H1 (cell line): ENCODE measurements at regions not wholly inside any gene's neighbourhood (a gene's known extent, or its start where the extent isn't known, plus 50 kb on each side); places are given as distances from the start of the nearest gene placed in this dataset.

Source experiments
- CTCF ChIA-PET: fragments of 300-600 bp; sonication (Branson Sonifier 250); formaldehyde crosslinking; loops from one replicate; lab custom pipeline; 2021; ENCODE audit not compliant: partially characterized antibody; lab: Charles Lee
- POLR2A ChIA-PET: fragments of 300-600 bp; sonication (Branson Sonifier 250); formaldehyde crosslinking; loops from one replicate; lab custom pipeline; 2021; ENCODE audit warnings: inconsistent platforms; ENCODE audit not compliant: partially characterized antibody; lab: Charles Lee
- DNase-seq, 2 experiments: peaks; one replicate each; pipeline versions ENCODE4 v3.0.0 to v3.0.0-alpha.2; 2010 to 2022; ENCODE audit warnings: low spot score in 2 of 2, low read depth in 1 of 2, mixed read lengths in 1 of 2
- FAIRE-seq: peaks from 2 replicates; lab custom pipeline; 2011; peaks lifted over from hg19 to GRCh38; lab: Jason Lieb, UNC
- H2AFZ ChIP-seq: 2 replicates; pipeline ENCODE4 v1.8.1; 2012; ENCODE audit warnings: low read length, inconsistent platforms
- H2AK5ac ChIP-seq: 2 replicates; pipeline ENCODE4 v1.6.1; 2013; ENCODE audit warnings: low read depth, low read length
- H2BK120ac ChIP-seq: replicated peaks from 2 replicates; pipeline ENCODE3; 2013; ENCODE audit warnings: low read depth, low read length, inconsistent platforms
- H2BK12ac ChIP-seq: 2 replicates; pipeline ENCODE4 v1.6.1; 2013; ENCODE audit warnings: low read depth, low read length
- H2BK15ac ChIP-seq: 2 replicates; pipeline ENCODE4 v1.6.1; 2013; ENCODE audit warnings: low read length
- H2BK20ac ChIP-seq: 2 replicates; pipeline ENCODE4 v1.6.1; 2013; ENCODE audit warnings: low read length
- H2BK5ac ChIP-seq: 2 replicates; pipeline ENCODE4 v1.6.1; 2013; ENCODE audit warnings: low read depth, low read length
- H3K14ac ChIP-seq: 2 replicates; pipeline ENCODE4 v1.6.1; 2013; ENCODE audit warnings: inconsistent platforms; ENCODE audit not compliant: insufficient read length
- H3K18ac ChIP-seq: 2 replicates; pipeline ENCODE4 v1.6.1; 2013; ENCODE audit warnings: low read length; ENCODE audit errors: extremely low read depth
- H3K23ac ChIP-seq: 2 replicates; pipeline ENCODE4 v1.6.1; 2013; ENCODE audit warnings: inconsistent platforms; ENCODE audit not compliant: insufficient read length
- H3K23me2 ChIP-seq: 2 replicates; pipeline ENCODE4 v1.6.1; 2013; ENCODE audit warnings: low read depth, low read length
- H3K27ac ChIP-seq: 2 replicates; pipeline ENCODE4 v1.6.1; 2011; ENCODE audit warnings: low read depth, low read length, inconsistent platforms
- H3K27me3 ChIP-seq, 4 experiments: replicated peaks in 1 of 4; 1 replicate in 1 of 4; 2 replicates in 3 of 4; pipeline versions ENCODE4 v1.6.1 to v1.8.1; 2011 to 2013; ENCODE audit warnings: low read length in 3 of 4, mild to moderate bottlenecking in 3 of 4, inconsistent platforms in 2 of 4, mixed read lengths in 2 of 4, moderate library complexity in 1 of 4; ENCODE audit not compliant: control insufficient read depth in 3 of 4, insufficient read depth in 3 of 4; ENCODE audit errors: extremely low read depth in 1 of 4
- H3K36me3 ChIP-seq, 4 experiments: 2 replicates each; pipeline versions ENCODE4 v1.6.1 to v1.8.1; 2011 to 2013; ENCODE audit warnings: mild to moderate bottlenecking in 4 of 4, low read length in 3 of 4, moderate library complexity in 2 of 4, control low read depth in 1 of 4, inconsistent platforms in 1 of 4; ENCODE audit not compliant: insufficient read depth in 4 of 4, control insufficient read depth in 2 of 4
- H3K4ac ChIP-seq: replicated peaks from 2 replicates; pipeline ENCODE3; 2013; ENCODE audit warnings: low read length, low read depth, mixed read lengths, inconsistent platforms; ENCODE audit not compliant: insufficient read length
- H3K4me1 ChIP-seq, 4 experiments: replicated peaks in 1 of 4; 1 replicate in 1 of 4; 2 replicates in 3 of 4; pipeline versions ENCODE4 v1.6.1 to v1.8.1; 2011 to 2013; ENCODE audit warnings: low read length in 3 of 4, inconsistent platforms in 2 of 4, mixed read lengths in 1 of 4; ENCODE audit not compliant: insufficient read depth in 4 of 4, control insufficient read depth in 3 of 4
- H3K4me2 ChIP-seq, 2 experiments: 2 replicates each; pipeline versions ENCODE4 v1.6.1 to v1.8.1; 2011 to 2013; ENCODE audit warnings: low read depth in 2 of 2, low read length in 2 of 2, control low read depth in 1 of 2, inconsistent platforms in 1 of 2, mild to moderate bottlenecking in 1 of 2; ENCODE audit not compliant: insufficient read depth in 1 of 2
- H3K4me3 ChIP-seq, 4 experiments: fragments of 200-600, 300-600 bp in 1 of 4; sonication (generic), shearing (Covaris generic), sonication (Bioruptor Twin) in 1 of 4; 2 replicates each; pipeline versions ENCODE4 v1.5.1 to v1.8.1; 2011 to 2016; ENCODE audit warnings: low read length in 4 of 4, low read depth in 3 of 4, control low read depth in 2 of 4, inconsistent platforms in 2 of 4, mild to moderate bottlenecking in 2 of 4, mixed read lengths in 1 of 4, moderate library complexity in 1 of 4; ENCODE audit not compliant: insufficient read depth in 2 of 4; ENCODE audit errors: extremely low read depth in 1 of 4
- H3K56ac ChIP-seq: replicated peaks from 2 replicates; pipeline ENCODE3; 2013; ENCODE audit warnings: low read depth, mild to moderate bottlenecking, mixed read lengths, low read length, inconsistent platforms; ENCODE audit not compliant: insufficient read length
- H3K79me1 ChIP-seq: 2 replicates; pipeline ENCODE4 v1.6.1; 2013; ENCODE audit warnings: low read depth, low read length, control low read depth
- H3K79me2 ChIP-seq, 2 experiments: 2 replicates each; pipeline versions ENCODE4 v1.6.1 to v1.8.1; 2012 to 2013; ENCODE audit warnings: low read length in 2 of 2, mild to moderate bottlenecking in 2 of 2, inconsistent platforms in 1 of 2; ENCODE audit not compliant: insufficient read depth in 2 of 2, control insufficient read depth in 1 of 2
- H3K9ac ChIP-seq, 4 experiments: replicated peaks in 1 of 4; 1 replicate in 1 of 4; 2 replicates in 3 of 4; pipeline versions ENCODE4 v1.6.1 to v1.8.1; 2011 to 2013; ENCODE audit warnings: low read depth in 3 of 4, low read length in 3 of 4, control low read depth in 2 of 4, mild to moderate bottlenecking in 2 of 4, moderate library complexity in 2 of 4, inconsistent platforms in 1 of 4; ENCODE audit errors: extremely low read depth in 1 of 4
- H3K9me3 ChIP-seq, 2 experiments: 2 replicates each; pipeline versions ENCODE4 v1.6.1 to v1.8.1; 2012 to 2013; ENCODE audit warnings: mild to moderate bottlenecking in 2 of 2, moderate library complexity in 2 of 2, control low read depth in 1 of 2, inconsistent platforms in 1 of 2, low read depth in 1 of 2, low read length in 1 of 2, mixed read lengths in 1 of 2; ENCODE audit not compliant: insufficient read depth in 2 of 2
- H4K20me1 ChIP-seq, 2 experiments: replicated peaks in 1 of 2; 2 replicates each; pipeline versions ENCODE3 to v1.8.1; 2011 to 2013; ENCODE audit warnings: inconsistent platforms in 2 of 2, low read length in 2 of 2, mild to moderate bottlenecking in 1 of 2; ENCODE audit not compliant: insufficient read depth in 2 of 2, control insufficient read depth in 1 of 2
- H4K5ac ChIP-seq: 2 replicates; pipeline ENCODE4 v1.6.1; 2013; ENCODE audit warnings: low read length, low read depth, mixed read lengths, inconsistent platforms; ENCODE audit not compliant: insufficient read length
- H4K8ac ChIP-seq: 2 replicates; pipeline ENCODE4 v1.8.0; 2013; ENCODE audit warnings: mild to moderate bottlenecking, moderate library complexity, low read length, inconsistent platforms; ENCODE audit not compliant: insufficient read depth; ENCODE audit errors: extremely low read depth
- H4K91ac ChIP-seq: replicated peaks from 2 replicates; pipeline ENCODE3; 2013; ENCODE audit warnings: low read length, mixed read lengths, inconsistent platforms; ENCODE audit not compliant: insufficient read length
- PHF8 ChIP-seq: fragments of 200-600 bp; sonication (generic); conservative IDR thresholded peaks from 2 replicates; pipeline ENCODE4 v1.7.1; 2012; ENCODE audit warnings: low read depth, mild to moderate bottlenecking, inconsistent platforms, low read length, moderate library complexity
- POU5F1 ChIP-seq: IDR thresholded peaks from 2 replicates; pipeline ENCODE4 v1.6.1; 2011; ENCODE audit warnings: low read depth, mild to moderate bottlenecking, low read length, moderate library complexity
- SAP30 ChIP-seq: fragments of 300-600 bp; sonication (generic); IDR thresholded peaks from 2 replicates; pipeline ENCODE4 v1.7.1; 2012; ENCODE audit warnings: low read length, moderate library complexity, mild to moderate bottlenecking, inconsistent platforms; ENCODE audit not compliant: insufficient read depth, insufficient replicate concordance
- TAF1 ChIP-seq: IDR thresholded peaks from 2 replicates; pipeline ENCODE4 v1.6.1; 2011; ENCODE audit warnings: mild to moderate bottlenecking, low read depth, low read length
- WGBS, 2 experiments: shearing (Covaris generic) in 1 of 2; methylation state at CpG; one replicate each; pipeline versions ENCODE4 v1.1.6 to v1.1.7; 2013 to 2015; ENCODE audit warnings: low lambda C conversion rate in 2 of 2, mixed read lengths in 2 of 2, inconsistent platforms in 1 of 2, low coverage in 1 of 2, missing lambda C conversion rate in 1 of 2; ENCODE audit not compliant: insufficient replicate concordance in 2 of 2, insufficient coverage in 1 of 2, insufficient read length in 1 of 2; ENCODE audit errors: extremely low coverage in 1 of 2, missing lambda C conversion rate in 1 of 2; 5-methylcytosine and 5-hydroxymethylcytosine counted together
- TF ChIP-seq, protein P1 (sequence below): IDR thresholded peaks from 2 replicates; pipeline ENCODE4 v1.6.1; 2011; ENCODE audit warnings: low read length, improper control_type of control experiment

DNA sequence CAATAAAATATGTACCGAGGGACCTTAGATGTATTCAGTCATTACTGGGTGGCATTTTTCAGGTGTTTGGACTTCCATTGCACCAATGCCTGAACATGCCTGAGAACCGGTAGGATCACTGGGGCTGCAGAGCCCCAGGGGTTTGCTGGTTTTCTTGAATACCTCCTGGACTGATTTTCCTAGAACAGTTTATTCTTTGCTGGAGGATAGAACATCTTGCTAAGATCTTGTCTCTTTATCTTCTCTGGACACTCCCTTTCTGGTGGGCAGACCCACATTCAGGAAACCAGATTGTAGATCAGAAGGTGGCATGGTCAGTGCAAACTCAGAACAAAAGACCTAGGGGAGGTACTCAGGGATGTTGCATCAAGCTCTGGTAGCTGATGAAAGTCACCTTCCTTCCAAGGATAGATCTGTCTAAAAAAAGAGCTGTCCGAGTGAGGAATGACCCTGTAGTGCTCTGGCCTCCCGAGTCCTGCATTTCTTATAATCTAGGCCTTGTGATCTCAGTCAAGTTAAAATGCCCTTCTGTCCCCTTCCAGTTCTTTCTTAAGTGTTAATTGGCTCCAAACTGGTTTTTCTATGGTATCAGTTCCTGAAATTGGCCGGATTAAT lies 84.8 kb downstream of the CLDN34 start:
- no peak for FAIRE-seq
- H3K27ac ChIP-seq: no peak overlapping the region
- TF ChIP-seq POU5F1: no peak
- TF ChIP-seq, protein P1, sequence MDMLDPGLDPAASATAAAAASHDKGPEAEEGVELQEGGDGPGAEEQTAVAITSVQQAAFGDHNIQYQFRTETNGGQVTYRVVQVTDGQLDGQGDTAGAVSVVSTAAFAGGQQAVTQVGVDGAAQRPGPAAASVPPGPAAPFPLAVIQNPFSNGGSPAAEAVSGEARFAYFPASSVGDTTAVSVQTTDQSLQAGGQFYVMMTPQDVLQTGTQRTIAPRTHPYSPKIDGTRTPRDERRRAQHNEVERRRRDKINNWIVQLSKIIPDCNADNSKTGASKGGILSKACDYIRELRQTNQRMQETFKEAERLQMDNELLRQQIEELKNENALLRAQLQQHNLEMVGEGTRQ: no peak
- no peak for TF ChIP-seq PHF8
- no peak for TF ChIP-seq TAF1
- no peak for TF ChIP-seq SAP30

More for the DNA sequence above, 84.8 kb downstream of the CLDN34 start:
- H3K9me3 ChIP-seq: no peaks in the 10 kb centered on the region; a peak in 1 of 4 replicates
- no peak overlapping the region for H3K4me3 ChIP-seq
- H3K79me2 ChIP-seq: peaks cover 0 to 45% of the 10 kb centered on the region in 2 experiments; a peak in 2 of 4 replicates
- ChIA-PET POLR2A (no interaction called here), CTCF (no interaction called here)
- H2BK120ac ChIP-seq: no peak overlapping the region
- no peak overlapping the region for H2BK12ac ChIP-seq
- no peaks in the 10 kb centered on the region for H3K79me1 ChIP-seq
- H3K23me2 ChIP-seq: no peaks in the 10 kb centered on the region
- H3K4me2 ChIP-seq: no peak overlapping the region
- H4K20me1 ChIP-seq: no peaks in the 10 kb centered on the region
- H3K14ac ChIP-seq: no peak overlapping the region
- no peak overlapping the region for H2BK5ac ChIP-seq
- no peak overlapping the region for H4K8ac ChIP-seq
- DNase-seq: no peak
- no peak overlapping the region for H2BK15ac ChIP-seq
- no peaks in the 10 kb centered on the region; a peak in 1 of 8 replicates for H3K36me3 ChIP-seq
- no peak overlapping the region for H3K18ac ChIP-seq
- H4K5ac ChIP-seq: no peak overlapping the region
- no peak overlapping the region for H3K4ac ChIP-seq
- H3K4me1 ChIP-seq: peaks cover 5 to 28% (median 16%) of the 10 kb centered on the region in 4 experiments
- no peak overlapping the region for H2AK5ac ChIP-seq
- WGBS, 2 experiments: 93% methylated on average over 5 of the region's 5 CpGs; no CpG with 5 or more reads in 1 of the 2 experiments
- no peak overlapping the region for H3K23ac ChIP-seq
- no peak overlapping the region for H2AFZ ChIP-seq
- no peak overlapping the region for H4K91ac ChIP-seq
- H2BK20ac ChIP-seq: no peak overlapping the region
- H3K9ac ChIP-seq: no peak overlapping the region
- no peak overlapping the region for H3K56ac ChIP-seq
- no peaks in the 10 kb centered on the region for H3K27me3 ChIP-seq
